Ishikawa (cell line): ENCODE measurements at regions not wholly inside any gene's neighbourhood (a gene's known extent, or its start where the extent isn't known, plus 50 kb on each side); places are given as distances from the start of the nearest gene placed in this dataset.

ENCODE experiments used
- CEBPB ChIP-seq: IDR thresholded peaks from 2 replicates; pipeline ENCODE4 v1.6.1; 2012
- CREB1 ChIP-seq: IDR thresholded peaks from 2 replicates; pipeline ENCODE4 v1.6.1; 2012; ENCODE audit warnings: low read depth
- EP300 ChIP-seq: IDR thresholded peaks from 2 replicates; pipeline ENCODE4 v1.6.1; 2012; ENCODE audit warnings: borderline replicate concordance
- FOXM1 ChIP-seq: IDR thresholded peaks from 2 replicates; pipeline ENCODE4 v1.6.1; 2012; ENCODE audit warnings: low read depth, borderline replicate concordance
- MAX ChIP-seq: IDR thresholded peaks from 2 replicates; pipeline ENCODE4 v1.6.1; 2012
- NFIC ChIP-seq: IDR thresholded peaks from 2 replicates; pipeline ENCODE4 v1.6.1; 2012
- RAD21 ChIP-seq: IDR thresholded peaks from 2 replicates; pipeline ENCODE4 v1.6.1; 2012; ENCODE audit warnings: low read depth
- TAF1 ChIP-seq: IDR thresholded peaks from 2 replicates; pipeline ENCODE4 v1.6.1; 2012; ENCODE audit warnings: low read depth, mild to moderate bottlenecking
- TCF12 ChIP-seq: IDR thresholded peaks from 2 replicates; pipeline ENCODE4 v1.6.1; 2012; ENCODE audit warnings: low read depth
- TEAD4 ChIP-seq: IDR thresholded peaks from 2 replicates; pipeline ENCODE4 v1.6.1; 2012
- YY1 ChIP-seq: IDR thresholded peaks from 2 replicates; pipeline ENCODE4 v1.6.1; 2012; ENCODE audit warnings: low read depth
- ZBTB7A ChIP-seq: IDR thresholded peaks from 2 replicates; pipeline ENCODE4 v1.6.1; 2012; ENCODE audit warnings: low read depth
- TF ChIP-seq, protein P1 (sequence below): IDR thresholded peaks from 2 replicates; pipeline ENCODE4 v1.6.1; 2012; ENCODE audit warnings: low read depth, mild to moderate bottlenecking

DNA sequence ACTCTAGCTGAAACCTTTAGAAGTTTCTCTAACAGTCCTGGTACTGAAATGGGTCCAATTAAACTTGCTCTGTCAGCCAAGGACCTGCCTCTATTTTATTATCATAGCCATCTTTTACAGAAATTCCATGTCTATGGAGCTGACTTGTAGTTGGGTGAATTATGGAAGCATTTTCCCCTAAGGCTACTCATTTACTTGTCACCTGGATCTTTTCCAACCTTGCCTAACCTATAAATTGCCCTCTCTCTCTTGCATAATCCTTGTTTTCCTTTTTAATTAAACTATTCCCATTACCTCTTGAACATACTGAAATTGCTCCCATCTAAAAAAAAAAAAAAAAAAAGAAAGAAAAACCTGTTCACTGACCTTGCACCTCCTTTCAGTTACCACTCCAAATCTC, 74.6 kb upstream of the DOK6 start:
- no peak for TF ChIP-seq NFIC
- TF ChIP-seq FOXM1: no peak
- no peak for TF ChIP-seq YY1
- no peak for TF ChIP-seq MAX
- TF ChIP-seq ZBTB7A: no peak
- TF ChIP-seq TCF12: no peak
- TF ChIP-seq CEBPB: no peak
- no peak for TF ChIP-seq EP300
- TF ChIP-seq, protein P1, sequence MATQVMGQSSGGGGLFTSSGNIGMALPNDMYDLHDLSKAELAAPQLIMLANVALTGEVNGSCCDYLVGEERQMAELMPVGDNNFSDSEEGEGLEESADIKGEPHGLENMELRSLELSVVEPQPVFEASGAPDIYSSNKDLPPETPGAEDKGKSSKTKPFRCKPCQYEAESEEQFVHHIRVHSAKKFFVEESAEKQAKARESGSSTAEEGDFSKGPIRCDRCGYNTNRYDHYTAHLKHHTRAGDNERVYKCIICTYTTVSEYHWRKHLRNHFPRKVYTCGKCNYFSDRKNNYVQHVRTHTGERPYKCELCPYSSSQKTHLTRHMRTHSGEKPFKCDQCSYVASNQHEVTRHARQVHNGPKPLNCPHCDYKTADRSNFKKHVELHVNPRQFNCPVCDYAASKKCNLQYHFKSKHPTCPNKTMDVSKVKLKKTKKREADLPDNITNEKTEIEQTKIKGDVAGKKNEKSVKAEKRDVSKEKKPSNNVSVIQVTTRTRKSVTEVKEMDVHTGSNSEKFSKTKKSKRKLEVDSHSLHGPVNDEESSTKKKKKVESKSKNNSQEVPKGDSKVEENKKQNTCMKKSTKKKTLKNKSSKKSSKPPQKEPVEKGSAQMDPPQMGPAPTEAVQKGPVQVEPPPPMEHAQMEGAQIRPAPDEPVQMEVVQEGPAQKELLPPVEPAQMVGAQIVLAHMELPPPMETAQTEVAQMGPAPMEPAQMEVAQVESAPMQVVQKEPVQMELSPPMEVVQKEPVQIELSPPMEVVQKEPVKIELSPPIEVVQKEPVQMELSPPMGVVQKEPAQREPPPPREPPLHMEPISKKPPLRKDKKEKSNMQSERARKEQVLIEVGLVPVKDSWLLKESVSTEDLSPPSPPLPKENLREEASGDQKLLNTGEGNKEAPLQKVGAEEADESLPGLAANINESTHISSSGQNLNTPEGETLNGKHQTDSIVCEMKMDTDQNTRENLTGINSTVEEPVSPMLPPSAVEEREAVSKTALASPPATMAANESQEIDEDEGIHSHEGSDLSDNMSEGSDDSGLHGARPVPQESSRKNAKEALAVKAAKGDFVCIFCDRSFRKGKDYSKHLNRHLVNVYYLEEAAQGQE: no peak
- TF ChIP-seq TEAD4: no peak
- TF ChIP-seq RAD21: no peak
- no peak for TF ChIP-seq TAF1
- no peak for TF ChIP-seq CREB1
